Thyroid gland (tissue), 4 donors: ENCODE measurements at regions not wholly inside any gene's neighbourhood (a gene's known extent, or its start where the extent isn't known, plus 50 kb on each side); places are given as distances from the start of the nearest gene placed in this dataset.

ENCODE experiments used
- DNase-seq, 2 donors: peaks; one replicate each; pipeline ENCODE4 v3.0.0-alpha.2; 2019
- H3K27ac ChIP-seq, 3 donors: fragments of 200-600 bp; sonication (generic); 1 replicate in 2 of 3; 2 replicates in 1 of 3; pipeline ENCODE4 v1.5.1; 2016 to 2019; ENCODE audit warnings: mild to moderate bottlenecking in 1 of 3, moderate library complexity in 1 of 3
- H3K27me3 ChIP-seq: fragments of 200-600 bp; sonication (generic); one replicate; pipeline ENCODE4 v1.5.1; 2019
- H3K36me3 ChIP-seq, 2 donors: fragments of 200-600 bp; sonication (generic); one replicate each; pipeline ENCODE4 v1.5.1; 2016 to 2019
- H3K4me1 ChIP-seq, 2 donors: fragments of 200-600 bp; sonication (generic); one replicate each; pipeline ENCODE4 v1.5.1; 2017 to 2019
- H3K4me3 ChIP-seq, 3 donors: fragments of 200-600 bp; sonication (generic); replicated peaks in 1 of 3; 1 replicate in 2 of 3; 2 replicates in 1 of 3; pipeline ENCODE4 v1.5.1; 2016; ENCODE audit warnings: mild to moderate bottlenecking in 1 of 3
- H3K9me3 ChIP-seq: fragments of 200-600 bp; sonication (generic); one replicate; pipeline ENCODE4 v1.5.1; 2017
- CTCF ChIP-seq, 6 experiments: fragments of 200-600 bp in 3 of 6; fragments of 450-650 bp in 3 of 6; sonication (generic) in 3 of 6; IDR thresholded peaks; one replicate each; pipeline ENCODE4 v1.5.1; 2016 to 2019; ENCODE audit warnings: antibody characterized with exemption in 6 of 6, mild to moderate bottlenecking in 2 of 6, inconsistent platforms in 1 of 6, moderate library complexity in 1 of 6
- POLR2A ChIP-seq, 2 donors: fragments of 450-650 bp; IDR thresholded peaks; one replicate each; pipeline ENCODE4 v1.6.1; 2017; ENCODE audit warnings: antibody characterized with exemption in 2 of 2, mild to moderate bottlenecking in 2 of 2, moderate library complexity in 1 of 2
- WGBS, 2 donors: methylation state at CpG; one replicate each; pipeline ENCODE4 v1.1.5; 2017; 5-methylcytosine and 5-hydroxymethylcytosine counted together
- intact Hi-C: fragments of 100-400 bp; cut with DNase I; formaldehyde crosslinking; loops from one replicate; pipeline ENCODE4 v1.15.1; 2023

DNA sequence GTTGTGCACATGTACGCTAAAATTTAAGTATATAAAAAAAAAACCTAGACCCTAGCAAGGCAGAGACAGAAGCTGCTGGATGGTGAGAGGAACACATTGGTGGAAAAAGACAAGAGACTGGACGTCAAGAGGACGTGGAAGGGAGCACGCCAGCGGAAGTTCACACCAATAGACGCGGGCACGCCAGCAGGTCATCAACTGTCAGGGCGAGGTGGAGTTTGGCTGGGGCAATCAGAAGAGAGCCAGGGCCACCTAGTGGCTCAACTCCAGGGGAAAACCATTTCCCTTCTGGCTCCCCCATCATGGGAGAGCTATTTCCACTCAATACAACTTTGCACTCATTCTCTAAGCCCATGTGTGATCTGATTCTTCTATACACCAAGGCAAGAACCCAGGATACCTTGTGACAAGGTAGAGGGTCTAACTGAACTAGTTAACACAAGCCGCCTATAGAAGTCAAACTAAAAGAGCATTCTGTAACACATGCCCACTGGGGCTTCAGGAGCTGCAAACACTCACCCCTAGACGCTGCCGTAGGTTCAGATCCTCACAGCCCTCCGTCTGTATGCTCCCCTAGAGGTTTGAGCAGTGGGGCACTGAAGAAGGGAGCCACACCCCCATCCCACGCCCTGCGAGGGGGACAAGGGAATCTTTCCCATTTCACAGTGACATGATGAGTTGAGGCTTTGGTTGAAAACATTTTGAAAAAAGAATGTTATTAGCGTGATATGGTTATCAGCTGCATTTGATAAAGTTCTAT is 702.7 kb downstream of the TMTC2 start:
- TF ChIP-seq POLR2A (IDR thresholded peaks at IDR 0.05) (no peak), CTCF (IDR thresholded peaks at IDR 0.05) (peak in 3 of 6 experiments; percentile 26 to 35 (median 27))
- intact Hi-C loops = no loop called here
- Histone ChIP-seq H3K4me1 (no peaks in the 10 kb centered on the region), H3K27ac (no peak overlapping the region), H3K27me3 (no peaks in the 10 kb centered on the region), H3K4me3 (no peak overlapping the region), H3K36me3 (no peaks in the 10 kb centered on the region), H3K9me3 (no peaks in the 10 kb centered on the region)
- peak; percentile 38 to 44 for DNase-seq
- 73 to 78% methylated on average over 16 of the region's 16 CpGs for WGBS, 2 donors

DNA sequence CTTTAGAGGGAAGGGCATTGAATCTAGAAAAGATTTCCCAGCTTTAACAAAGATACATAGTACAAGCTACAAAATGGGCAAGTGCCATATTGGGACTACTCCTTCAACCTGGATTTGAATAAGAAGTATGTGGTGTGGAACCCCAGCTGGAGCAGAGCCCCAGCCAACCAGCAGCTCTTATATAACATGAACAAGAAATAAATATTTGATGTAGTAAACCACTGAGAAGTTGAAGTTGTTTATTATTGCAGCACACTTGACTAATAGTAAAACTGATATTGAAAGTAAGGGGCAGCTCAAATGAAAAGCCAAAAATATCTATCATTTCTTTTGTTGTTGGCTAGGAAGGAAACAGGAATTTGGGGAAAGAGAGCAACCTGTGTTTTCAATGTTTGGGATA is 701.8 kb downstream of the TMTC2 start:
- H3K27ac ChIP-seq = no peak overlapping the region
- TF ChIP-seq POLR2A (IDR thresholded peaks at IDR 0.05) = no peak
- intact Hi-C loops = no loop called here
- no peaks in the 10 kb centered on the region for H3K36me3 ChIP-seq
- H3K4me1 ChIP-seq = no peaks in the 10 kb centered on the region
- H3K27me3 ChIP-seq = no peaks in the 10 kb centered on the region
- no peaks in the 10 kb centered on the region for H3K9me3 ChIP-seq
- DNase-seq = no peak
- no peak overlapping the region for H3K4me3 ChIP-seq

- TF ChIP-seq CTCF (IDR thresholded peaks at IDR 0.05) = no peak
- TF ChIP-seq POLR2A (IDR thresholded peaks at IDR 0.05) = no peak
- H3K27me3 ChIP-seq = no peaks in the 10 kb centered on the region
- H3K4me3 ChIP-seq = no peak overlapping the region
- no peaks in the 10 kb centered on the region for H3K4me1 ChIP-seq
- no peaks in the 10 kb centered on the region for H3K9me3 ChIP-seq
- no peak for DNase-seq
- WGBS, 2 donors = 80 to 87% methylated on average over 3 of the region's 3 CpGs
- H3K27ac ChIP-seq = no peak overlapping the region
- intact Hi-C loops = no loop called here
- H3K36me3 ChIP-seq = no peaks in the 10 kb centered on the region
Measured at GRCh38 chr12:83386527-83387264, 700.0 kb downstream of the TMTC2 start.

DNA sequence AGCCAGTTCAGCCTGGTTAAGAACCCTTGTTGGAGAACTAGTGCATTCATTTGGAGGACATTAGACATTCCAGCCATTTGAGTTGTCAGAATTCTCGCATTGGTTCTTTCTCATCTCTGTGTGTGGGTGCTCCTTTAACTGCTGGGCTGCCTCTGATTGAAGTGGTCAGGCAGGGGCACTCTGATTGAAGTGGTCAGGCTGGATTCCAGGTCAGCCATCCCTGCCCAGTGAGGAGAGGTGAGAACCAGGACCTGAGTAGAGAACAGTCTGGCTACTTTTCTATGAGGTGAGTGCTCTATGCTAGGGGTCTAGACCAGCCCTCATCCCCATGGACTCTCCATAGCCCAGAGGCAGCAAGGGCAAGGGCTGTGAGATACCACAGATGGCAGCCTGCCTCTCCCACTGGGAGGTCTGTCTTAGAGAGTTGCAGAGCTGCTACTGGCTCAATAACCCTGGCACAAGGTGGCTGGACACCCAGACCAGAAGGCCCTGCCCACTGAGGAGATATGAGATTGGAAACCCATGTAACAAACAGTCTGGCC is 691.6 kb downstream of the TMTC2 start:
- no peaks in the 10 kb centered on the region for H3K4me1 ChIP-seq
- TF ChIP-seq POLR2A (IDR thresholded peaks at IDR 0.05) (no peak), CTCF (IDR thresholded peaks at IDR 0.05) (no peak)
- H3K9me3 ChIP-seq = no peaks in the 10 kb centered on the region
- intact Hi-C loops = no loop called here
- 41 to 60% methylated on average over 1 of the region's 1 CpG for WGBS, 2 donors
- peak overlapping the region in 1 of 3 donors; percentile 39 for H3K27ac ChIP-seq
- H3K27me3 ChIP-seq = no peaks in the 10 kb centered on the region
- no peak overlapping the region for H3K4me3 ChIP-seq
- H3K36me3 ChIP-seq = no peaks in the 10 kb centered on the region
- peak; percentile 70 to 75 for DNase-seq

GRCh38 chr12:83365317-83365716 is 678.6 kb downstream of the TMTC2 start:
- H3K4me3 ChIP-seq = no peak overlapping the region
- no peak overlapping the region for H3K27ac ChIP-seq
- no peaks in the 10 kb centered on the region for H3K36me3 ChIP-seq
- peak; percentile 54 to 62 for DNase-seq
- H3K9me3 ChIP-seq = no peaks in the 10 kb centered on the region
- TF ChIP-seq POLR2A (IDR thresholded peaks at IDR 0.05) (no peak), CTCF (IDR thresholded peaks at IDR 0.05) (no peak)
- H3K4me1 ChIP-seq = no peaks in the 10 kb centered on the region
- 31 to 37% methylated on average over 5 of the region's 5 CpGs for WGBS, 2 donors
- intact Hi-C loops = no loop called here
- H3K27me3 ChIP-seq = no peaks in the 10 kb centered on the region
